Activated naive CD4-positive, alpha-beta T cell treated with anti-CD3 and anti-CD28 coated beads, Interleukin-2, amount 50 U/mL, for 24 hours (primary cell): ENCODE measurements at regions not wholly inside any gene's neighbourhood (a gene's known extent, or its start where the extent isn't known, plus 50 kb on each side); places are given as distances from the start of the nearest gene placed in this dataset.

Experiments used
- H3K27ac Mint-ChIP-seq: one replicate; pipeline ENCODE4 v1.8.0; 2021; ENCODE audit warnings: mild to moderate bottlenecking, mixed read lengths
- H3K27me3 Mint-ChIP-seq: one replicate; pipeline ENCODE4 v1.8.0; 2021; ENCODE audit warnings: mixed read lengths
- H3K36me3 Mint-ChIP-seq: one replicate; pipeline ENCODE4 v1.8.0; 2021; ENCODE audit warnings: mixed read lengths
- H3K4me1 Mint-ChIP-seq: one replicate; pipeline ENCODE4 v1.8.0; 2021; ENCODE audit warnings: mixed read lengths
- H3K4me3 Mint-ChIP-seq: one replicate; pipeline ENCODE4 v1.8.0; 2021; ENCODE audit warnings: mild to moderate bottlenecking, mixed read lengths
- H3K9me3 Mint-ChIP-seq: one replicate; pipeline ENCODE4 v1.8.0; 2021; ENCODE audit warnings: mixed read lengths

DNA sequence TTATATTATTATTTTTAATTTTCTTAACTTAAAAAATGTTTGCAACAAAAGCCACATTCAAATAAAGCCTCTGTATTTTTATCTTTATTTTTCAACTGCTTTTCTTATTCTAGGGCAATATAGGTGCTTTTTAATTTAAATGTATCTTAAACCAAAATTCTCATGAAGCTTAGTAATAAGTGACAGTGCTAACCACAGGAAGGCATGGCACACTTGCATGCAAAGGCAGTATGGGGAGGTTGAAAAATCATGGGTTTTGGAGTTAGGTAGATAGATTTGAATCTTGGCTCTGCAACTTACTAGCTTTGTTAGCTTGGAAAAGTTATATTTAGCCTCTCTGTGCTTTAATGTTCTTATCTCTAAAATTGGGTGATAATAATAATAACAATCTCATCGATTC, 458.0 kb downstream of the DMAC1 start:
- Mint-ChIP-seq H3K4me3 (no peak overlapping the region), H3K9me3 (no peaks in the 10 kb centered on the region), H3K27ac (no peak overlapping the region), H3K4me1 (no peaks in the 10 kb centered on the region), H3K27me3 (peaks cover 20% of the 10 kb centered on the region), H3K36me3 (no peaks in the 10 kb centered on the region)

DNA sequence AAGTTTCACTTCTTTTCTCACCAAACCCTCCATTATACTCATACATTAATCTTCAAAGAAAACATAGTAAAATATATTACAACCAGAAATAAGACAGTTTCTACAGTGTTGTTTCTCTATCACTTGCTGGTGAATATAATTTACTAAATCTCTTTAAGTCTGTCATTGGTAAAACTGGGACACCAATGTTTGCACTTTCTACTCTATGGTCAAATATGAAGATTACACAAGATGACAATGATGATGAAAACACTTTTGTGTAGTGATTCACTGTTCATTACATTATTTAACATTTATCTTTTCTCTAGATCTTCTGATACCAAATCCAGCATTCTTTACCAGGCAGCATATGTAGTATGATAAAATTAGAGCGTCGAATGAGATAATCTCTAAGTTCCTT, 459.1 kb downstream of the DMAC1 start:
- Mint-ChIP-seq H3K4me1 (no peaks in the 10 kb centered on the region), H3K9me3 (no peaks in the 10 kb centered on the region), H3K36me3 (no peaks in the 10 kb centered on the region), H3K27me3 (peaks cover 20% of the 10 kb centered on the region), H3K27ac (no peak overlapping the region), H3K4me3 (no peak overlapping the region)

DNA sequence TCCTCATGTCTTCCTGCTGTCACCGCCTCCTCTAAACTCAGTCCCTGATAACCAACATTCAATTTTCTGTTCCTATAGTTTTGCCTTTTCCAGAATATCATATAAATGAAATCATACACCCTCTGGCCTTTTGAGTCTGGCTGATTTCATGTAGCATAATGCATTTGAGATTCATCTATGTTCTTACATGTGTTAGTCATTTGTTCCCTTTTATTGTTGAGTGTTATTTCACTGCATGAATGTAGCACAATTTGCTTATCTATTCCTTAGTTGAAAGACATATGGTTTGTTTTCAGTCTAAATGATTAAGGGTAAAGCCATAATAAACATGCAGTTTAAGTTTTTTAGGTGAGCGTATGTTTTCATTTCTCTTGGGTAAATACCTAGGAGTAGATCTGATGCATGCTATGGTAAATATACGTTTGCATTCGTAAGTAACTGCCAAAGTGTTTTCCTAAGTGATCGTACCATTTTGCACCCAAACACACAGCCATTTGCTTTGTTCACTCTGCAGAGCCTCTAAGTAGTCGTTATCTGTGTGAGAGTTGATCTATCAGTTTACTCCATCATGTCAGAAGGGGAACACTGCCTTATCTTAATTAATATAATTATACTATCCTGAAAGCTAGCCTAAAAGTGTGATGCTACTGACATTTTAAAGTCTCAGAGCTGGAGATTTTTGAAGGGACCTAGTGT, 460.8 kb downstream of the DMAC1 start:
- peaks cover 22% of the 10 kb centered on the region for H3K27me3 Mint-ChIP-seq
- H3K4me1 Mint-ChIP-seq = no peaks in the 10 kb centered on the region
- H3K9me3 Mint-ChIP-seq = no peaks in the 10 kb centered on the region
- H3K36me3 Mint-ChIP-seq = no peaks in the 10 kb centered on the region
- H3K27ac Mint-ChIP-seq = no peak overlapping the region
- H3K4me3 Mint-ChIP-seq = no peak overlapping the region

DNA sequence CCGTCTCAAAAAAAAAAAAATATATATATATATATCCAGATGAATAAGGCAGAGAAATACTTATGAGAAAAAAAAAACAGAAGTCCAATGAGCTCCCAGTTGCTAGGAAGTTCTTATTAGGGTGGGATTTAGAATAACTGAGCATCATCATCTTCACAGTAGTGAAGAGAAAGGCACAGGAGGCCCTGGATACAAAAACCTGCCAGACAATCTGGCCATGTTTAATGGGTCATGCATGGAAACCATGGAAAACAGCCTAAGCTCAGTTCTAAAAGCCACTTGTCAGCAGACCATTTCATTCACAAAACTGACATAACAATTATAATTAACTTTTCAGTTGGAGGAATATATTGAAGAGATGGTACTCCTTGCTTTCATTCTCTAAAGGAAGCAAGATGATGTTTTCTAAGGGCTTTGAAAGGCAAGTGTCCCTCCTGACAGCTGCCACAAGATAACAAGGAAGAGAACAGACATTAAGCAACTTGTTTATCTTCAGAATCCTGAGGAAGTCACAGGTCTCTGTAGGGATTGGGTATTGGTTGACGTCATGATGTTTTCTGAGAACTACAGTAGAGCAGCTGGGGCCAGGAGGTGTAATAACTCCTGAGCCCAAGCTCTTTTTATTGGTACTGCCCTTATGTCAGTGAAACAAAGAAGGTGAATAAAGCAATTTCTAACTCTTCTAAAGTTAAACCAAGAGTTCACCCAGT, 463.1 kb downstream of the DMAC1 start:
- no peak overlapping the region for H3K4me3 Mint-ChIP-seq
- peaks cover 15% of the 10 kb centered on the region for H3K27me3 Mint-ChIP-seq
- no peaks in the 10 kb centered on the region for H3K36me3 Mint-ChIP-seq
- no peak overlapping the region for H3K27ac Mint-ChIP-seq
- no peaks in the 10 kb centered on the region for H3K9me3 Mint-ChIP-seq
- H3K4me1 Mint-ChIP-seq = no peaks in the 10 kb centered on the region

DNA sequence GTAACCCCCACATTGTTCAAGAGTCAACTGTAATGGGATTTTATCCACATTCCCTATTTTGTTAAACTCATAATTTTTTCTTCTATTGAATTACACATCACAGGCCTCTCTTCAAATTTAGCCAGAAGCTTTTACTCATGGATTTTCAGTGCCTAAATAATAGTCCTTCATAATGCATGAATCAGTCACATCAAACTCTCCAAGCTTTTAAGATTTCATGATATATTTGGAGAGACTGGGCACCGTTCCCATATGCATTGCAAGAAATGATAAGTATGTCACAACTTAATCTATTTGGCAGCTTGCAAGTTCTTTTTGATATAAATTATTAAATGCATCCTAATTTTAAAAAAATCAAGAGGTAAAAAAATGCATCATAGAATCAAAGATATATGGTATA, 465.9 kb downstream of the DMAC1 start:
- H3K4me1 Mint-ChIP-seq = no peaks in the 10 kb centered on the region
- no peak overlapping the region for H3K27ac Mint-ChIP-seq
- H3K4me3 Mint-ChIP-seq = no peak overlapping the region
- H3K27me3 Mint-ChIP-seq = peaks cover 12% of the 10 kb centered on the region
- no peaks in the 10 kb centered on the region for H3K9me3 Mint-ChIP-seq
- no peaks in the 10 kb centered on the region for H3K36me3 Mint-ChIP-seq

DNA sequence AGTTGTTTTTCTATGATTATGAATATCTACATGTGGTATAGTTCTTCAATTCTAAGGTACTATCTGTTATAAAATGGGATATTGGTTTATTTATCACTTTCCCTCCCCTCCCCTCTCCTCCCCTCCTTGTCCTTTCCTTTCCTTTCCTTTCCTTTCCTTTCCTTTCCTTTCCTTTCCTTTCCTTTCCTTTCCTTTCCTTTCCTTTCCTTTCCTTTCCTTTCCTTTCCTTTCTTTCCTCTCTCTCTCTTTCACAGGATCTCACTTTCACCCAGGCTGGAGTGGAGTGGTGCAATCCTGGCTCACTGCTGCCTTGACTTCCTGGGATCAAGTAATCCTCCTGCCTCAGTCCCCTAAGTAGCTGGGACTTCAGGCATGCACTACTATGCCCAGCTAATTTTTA, 466.8 kb downstream of the DMAC1 start:
- no peaks in the 10 kb centered on the region for H3K36me3 Mint-ChIP-seq
- peaks cover 11% of the 10 kb centered on the region for H3K27me3 Mint-ChIP-seq
- no peaks in the 10 kb centered on the region for H3K4me1 Mint-ChIP-seq
- H3K27ac Mint-ChIP-seq = no peak overlapping the region
- no peak overlapping the region for H3K4me3 Mint-ChIP-seq
- H3K9me3 Mint-ChIP-seq = no peaks in the 10 kb centered on the region

DNA sequence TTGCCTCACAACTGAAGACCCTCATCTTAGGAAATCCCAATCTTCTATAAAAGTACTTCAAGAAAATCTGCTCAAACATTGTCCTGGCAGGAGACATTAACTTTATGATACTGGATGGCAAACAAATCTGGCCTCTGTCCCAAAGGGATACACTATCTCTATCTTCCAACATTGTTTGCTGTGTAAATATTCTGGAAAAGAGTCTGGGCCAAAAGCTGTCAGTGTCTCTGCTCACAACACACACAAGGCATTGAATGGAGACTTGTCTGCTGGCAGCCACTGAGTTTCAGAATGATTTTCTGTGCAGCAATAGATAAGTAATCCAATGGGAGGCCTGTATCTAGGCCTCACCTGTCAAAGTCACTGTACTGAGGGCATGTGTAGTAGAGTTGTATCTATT, 471.1 kb downstream of the DMAC1 start:
- H3K4me1 Mint-ChIP-seq = no peaks in the 10 kb centered on the region
- no peaks in the 10 kb centered on the region for H3K9me3 Mint-ChIP-seq
- H3K27ac Mint-ChIP-seq = no peak overlapping the region
- peaks cover 3% of the 10 kb centered on the region for H3K27me3 Mint-ChIP-seq
- H3K36me3 Mint-ChIP-seq = no peaks in the 10 kb centered on the region
- no peak overlapping the region for H3K4me3 Mint-ChIP-seq

DNA sequence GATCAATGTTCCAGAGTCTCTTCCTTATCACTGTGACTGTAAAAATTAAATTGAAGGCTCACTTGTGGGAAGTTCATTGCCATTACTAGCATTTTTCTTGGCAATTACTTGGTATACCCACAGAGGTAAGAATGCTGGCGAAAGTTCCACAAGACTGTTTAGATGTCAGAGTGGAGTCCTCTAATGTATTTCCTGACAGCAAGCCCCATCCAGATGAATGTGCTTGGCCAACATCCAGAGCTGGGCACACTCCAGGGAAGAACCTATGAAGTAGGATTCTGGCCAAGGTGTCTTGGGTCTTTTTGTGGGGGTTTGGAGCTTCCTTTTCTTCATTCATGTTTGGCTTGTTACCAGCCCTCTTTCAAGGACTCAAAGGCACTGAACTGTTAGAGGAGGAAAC, 473.6 kb downstream of the DMAC1 start:
- H3K4me3 Mint-ChIP-seq = no peak overlapping the region
- H3K36me3 Mint-ChIP-seq = no peaks in the 10 kb centered on the region

DNA sequence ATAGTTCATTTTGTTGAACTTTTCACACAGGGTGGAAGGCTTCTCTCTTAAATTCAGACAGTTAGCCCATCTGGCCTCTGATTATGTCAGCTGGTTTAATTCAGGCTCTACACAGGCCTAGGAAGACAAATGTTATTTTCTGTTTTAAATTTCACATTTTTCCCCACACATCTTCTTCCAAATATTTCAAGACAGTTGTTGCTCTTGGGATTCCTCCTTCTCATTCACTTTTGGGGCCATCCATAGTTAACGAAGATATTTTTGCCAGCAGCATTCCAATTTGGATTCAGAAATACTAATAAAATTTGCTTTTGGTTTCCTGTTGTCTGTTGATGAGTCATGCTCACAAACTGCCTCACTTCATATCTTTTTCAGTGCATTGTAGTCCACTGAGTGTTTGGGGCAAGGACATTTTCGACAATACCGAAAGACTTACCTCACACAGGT, 475.4 kb downstream of the DMAC1 start:
- no peaks in the 10 kb centered on the region for H3K4me1 Mint-ChIP-seq
- no peaks in the 10 kb centered on the region for H3K9me3 Mint-ChIP-seq
- no peak overlapping the region for H3K4me3 Mint-ChIP-seq
- H3K36me3 Mint-ChIP-seq = no peaks in the 10 kb centered on the region
- H3K27ac Mint-ChIP-seq = no peak overlapping the region
- peaks cover 3% of the 10 kb centered on the region for H3K27me3 Mint-ChIP-seq

More for the DNA sequence above, 473.6 kb downstream of the DMAC1 start:
- Mint-ChIP-seq H3K9me3 (no peaks in the 10 kb centered on the region), H3K27me3 (peaks cover 3% of the 10 kb centered on the region), H3K27ac (no peak overlapping the region), H3K4me1 (no peaks in the 10 kb centered on the region)

DNA sequence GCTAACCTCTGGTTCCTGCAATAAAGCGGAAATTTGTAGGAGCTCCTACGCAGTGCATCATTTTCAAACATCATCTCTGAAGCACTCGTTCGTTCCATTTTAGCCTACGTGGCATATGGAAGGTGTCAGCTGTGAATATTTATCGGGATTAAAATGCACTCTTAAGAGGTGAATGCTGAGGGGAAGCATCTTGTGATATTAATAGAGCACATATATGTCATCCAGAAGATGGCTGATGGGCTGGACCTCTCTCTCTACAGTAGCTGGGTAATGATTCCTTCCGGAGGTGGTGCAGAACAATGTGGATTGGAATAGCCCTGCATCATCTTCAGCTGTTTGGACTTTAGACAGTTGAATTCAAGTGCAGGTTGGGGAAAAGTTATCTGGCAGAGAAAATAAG, 478.7 kb downstream of the DMAC1 start:
- Mint-ChIP-seq H3K27me3 (peaks cover 18% of the 10 kb centered on the region), H3K9me3 (no peaks in the 10 kb centered on the region), H3K4me3 (no peak overlapping the region), H3K36me3 (no peaks in the 10 kb centered on the region), H3K27ac (no peak overlapping the region), H3K4me1 (no peaks in the 10 kb centered on the region)

DNA sequence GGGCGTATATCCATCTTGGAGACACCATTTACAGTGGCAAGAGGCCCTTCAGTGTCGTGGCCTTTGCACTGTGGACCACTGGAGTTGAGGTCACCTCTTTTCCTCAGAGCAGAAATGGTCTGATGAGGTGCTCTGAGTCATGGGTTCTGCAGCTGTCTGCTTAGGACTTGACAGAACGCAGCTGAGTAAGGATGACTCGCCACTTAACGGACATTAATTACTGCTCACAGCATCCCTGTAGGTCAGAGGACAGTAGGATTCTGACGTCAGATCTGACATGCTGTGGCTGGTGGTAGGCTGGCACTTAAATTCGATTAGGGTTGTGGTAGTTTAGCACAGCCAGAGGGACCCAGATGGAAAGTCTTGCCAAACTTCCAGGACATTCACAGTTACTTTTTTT, 479.4 kb downstream of the DMAC1 start:
- H3K4me1 Mint-ChIP-seq = no peaks in the 10 kb centered on the region
- no peaks in the 10 kb centered on the region for H3K36me3 Mint-ChIP-seq
- no peak overlapping the region for H3K27ac Mint-ChIP-seq

DNA sequence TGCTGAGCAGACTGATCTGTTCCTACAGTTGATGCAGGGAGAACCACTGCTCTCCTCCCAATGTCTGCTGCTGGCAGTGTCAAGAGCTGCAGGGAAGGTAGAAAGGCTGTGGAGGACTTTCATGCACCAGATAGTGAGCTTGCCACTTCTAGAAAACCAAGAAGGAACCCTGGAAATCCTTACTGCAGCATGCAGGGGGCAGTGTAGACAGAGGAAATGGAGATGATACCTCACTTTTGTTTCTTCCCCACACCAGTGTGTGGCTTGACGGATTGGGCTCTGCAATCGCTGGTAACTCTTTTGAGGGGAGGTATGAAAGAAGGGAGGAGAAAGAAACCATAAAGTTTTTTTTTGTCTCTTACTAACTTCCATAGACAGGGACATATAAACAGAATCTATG, 480.7 kb downstream of the DMAC1 start:
- H3K27me3 Mint-ChIP-seq = peaks cover 16% of the 10 kb centered on the region
- no peaks in the 10 kb centered on the region for H3K4me1 Mint-ChIP-seq
- H3K36me3 Mint-ChIP-seq = no peaks in the 10 kb centered on the region
- H3K27ac Mint-ChIP-seq = no peak overlapping the region
- no peak overlapping the region for H3K4me3 Mint-ChIP-seq
- H3K9me3 Mint-ChIP-seq = peaks cover 2% of the 10 kb centered on the region

More for the DNA sequence above, 479.4 kb downstream of the DMAC1 start:
- peaks cover 16% of the 10 kb centered on the region for H3K27me3 Mint-ChIP-seq
- no peak overlapping the region for H3K4me3 Mint-ChIP-seq
- no peaks in the 10 kb centered on the region for H3K9me3 Mint-ChIP-seq

DNA sequence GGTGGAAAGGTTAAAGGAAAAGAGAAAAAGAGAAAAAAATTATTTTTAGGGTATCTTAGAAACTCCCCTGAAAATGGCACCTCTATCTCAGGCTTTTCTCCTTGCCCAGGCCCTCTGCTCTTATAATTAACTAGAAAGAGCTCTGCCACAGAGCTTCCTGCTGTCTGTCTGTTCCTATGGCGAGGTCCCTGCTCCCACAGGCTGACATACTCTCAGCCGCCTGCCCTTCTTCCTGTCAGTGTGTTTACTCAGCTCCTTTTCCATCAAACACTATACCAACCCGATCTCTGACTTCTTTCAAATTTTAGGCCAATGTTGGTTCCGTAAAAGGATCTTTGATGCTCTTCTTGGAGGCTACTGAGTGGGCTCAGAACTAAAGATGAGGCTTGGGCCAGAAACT, 482.6 kb downstream of the DMAC1 start:
- H3K27ac Mint-ChIP-seq = no peak overlapping the region
- H3K4me3 Mint-ChIP-seq = no peak overlapping the region
- H3K36me3 Mint-ChIP-seq = peaks cover 10% of the 10 kb centered on the region
- H3K9me3 Mint-ChIP-seq = peaks cover 18% of the 10 kb centered on the region
- H3K4me1 Mint-ChIP-seq = no peaks in the 10 kb centered on the region
- peaks cover 16% of the 10 kb centered on the region for H3K27me3 Mint-ChIP-seq

DNA sequence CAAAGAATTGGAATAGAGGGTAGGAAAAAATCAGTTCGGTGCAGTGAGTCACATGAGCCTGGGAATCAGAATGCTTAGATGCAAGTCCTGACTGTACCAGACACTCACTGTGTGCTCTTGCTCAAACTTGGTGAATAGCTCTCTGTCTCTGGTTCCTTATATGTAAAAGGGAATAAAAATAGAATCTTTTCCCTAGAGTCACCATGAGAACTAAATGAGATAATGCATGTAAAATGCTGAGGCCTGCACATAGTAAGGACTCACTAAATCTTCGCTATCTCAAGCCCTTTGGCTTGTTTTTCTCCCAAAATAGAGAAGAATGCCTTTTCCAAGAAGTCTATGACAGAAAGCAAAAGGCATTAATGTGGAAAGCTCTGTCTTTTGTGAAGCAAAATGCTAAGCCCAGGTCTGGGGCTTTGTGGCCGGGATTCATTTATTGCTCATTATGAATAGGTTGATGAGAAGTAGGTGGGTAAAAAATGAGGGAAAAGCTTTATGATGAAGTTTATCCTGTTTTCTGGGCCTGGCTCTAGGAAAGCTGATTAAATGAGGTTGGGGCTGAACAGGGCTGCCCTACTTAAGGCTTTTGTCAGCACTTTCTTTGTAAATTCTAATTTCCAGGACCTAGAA, 483.3 kb downstream of the DMAC1 start:
- peaks cover 18% of the 10 kb centered on the region for H3K9me3 Mint-ChIP-seq
- H3K27ac Mint-ChIP-seq = no peak overlapping the region
- no peak overlapping the region for H3K4me3 Mint-ChIP-seq
- peaks cover 16% of the 10 kb centered on the region for H3K27me3 Mint-ChIP-seq
- H3K4me1 Mint-ChIP-seq = no peaks in the 10 kb centered on the region
- H3K36me3 Mint-ChIP-seq = peaks cover 10% of the 10 kb centered on the region

DNA sequence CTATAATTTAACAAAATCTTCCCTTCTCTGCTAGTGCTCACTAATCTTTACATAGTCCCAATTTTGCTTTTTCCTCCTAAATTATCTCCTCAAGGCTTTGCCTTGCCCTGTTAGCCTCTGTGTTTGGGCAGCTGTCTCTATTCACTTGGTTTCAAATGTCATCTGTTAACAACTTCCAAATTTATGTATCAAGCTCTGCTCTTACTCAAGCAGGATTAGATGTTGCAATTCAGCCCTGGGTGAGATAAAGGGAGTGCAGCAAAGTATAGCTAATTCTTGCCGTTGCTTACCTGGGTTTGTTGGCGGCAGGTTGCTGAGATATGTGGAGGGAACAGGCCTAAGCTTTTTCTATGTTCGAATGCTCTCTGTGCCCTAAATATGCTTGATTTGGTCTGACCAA, 483.8 kb downstream of the DMAC1 start:
- Mint-ChIP-seq H3K9me3 (peaks cover 18% of the 10 kb centered on the region), H3K36me3 (peaks cover 10% of the 10 kb centered on the region), H3K4me3 (no peak overlapping the region), H3K4me1 (no peaks in the 10 kb centered on the region), H3K27me3 (peaks cover 16% of the 10 kb centered on the region), H3K27ac (no peak overlapping the region)

DNA sequence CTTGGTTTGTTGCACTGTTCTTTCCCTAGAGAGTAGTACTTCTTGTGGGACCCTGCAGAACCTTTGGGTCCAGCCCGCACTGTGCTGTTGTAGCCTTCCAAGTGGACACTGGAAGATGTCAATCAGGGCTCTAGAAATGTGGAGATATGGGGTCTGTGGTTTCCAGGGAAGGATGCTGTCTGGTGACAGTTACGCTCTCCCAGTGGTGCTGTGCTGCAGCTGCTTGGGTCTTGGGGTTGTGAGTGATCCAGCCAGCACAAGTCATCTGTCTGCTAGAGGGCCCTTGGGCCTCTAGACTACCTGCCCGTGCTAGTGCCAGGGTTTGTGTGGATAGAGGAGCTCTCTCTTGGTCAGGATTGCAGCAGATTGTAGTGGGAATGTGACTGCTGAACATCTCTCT, 484.5 kb downstream of the DMAC1 start:
- H3K9me3 Mint-ChIP-seq = peaks cover 18% of the 10 kb centered on the region
- H3K4me1 Mint-ChIP-seq = no peaks in the 10 kb centered on the region
- H3K27ac Mint-ChIP-seq = no peak overlapping the region
- H3K4me3 Mint-ChIP-seq = no peak overlapping the region
- H3K36me3 Mint-ChIP-seq = peaks cover 10% of the 10 kb centered on the region
- peaks cover 16% of the 10 kb centered on the region for H3K27me3 Mint-ChIP-seq
